ENCODE measurements at regions not wholly inside any gene's neighbourhood (a gene's known extent, or its start where the extent isn't known, plus 50 kb on each side); places are given as distances from the start of the nearest gene placed in this dataset. TPM values are rescaled to one million over a fixed set of nuclear protein-coding genes. Genes with fewer than 3 reads are reported as not detected.

GRCh38 chr12:96141216-96141912, 52.8 kb upstream of the ELK3 start:
- H3K36me3 ChIP-seq (ENCODE audit: control insufficient read depth, insufficient read depth, low read length), result no peaks in the 10 kb centered on the region
- POLR2A ChIA-PET, result no interaction called here
- TF ChIP-seq CTCF (IDR thresholded peaks at IDR 0.05; ENCODE audit: insufficient read depth, low read depth, low read length), result no peak
- DNase-seq (ENCODE audit: low read depth), result no peak
- H3K27me3 ChIP-seq (ENCODE audit: control insufficient read depth, insufficient read depth, low read length), result no peaks in the 10 kb centered on the region
- CTCF ChIA-PET, result no interaction called here
- H3K4me3 ChIP-seq (ENCODE audit: low read depth, low read length), result no peak overlapping the region

GRCh38 chr12:96143392-96143791, 50.8 kb upstream of the ELK3 start:
- no peak for TF ChIP-seq CTCF (IDR thresholded peaks at IDR 0.05; ENCODE audit: insufficient read depth, low read depth, low read length)
- Histone ChIP-seq H3K27me3 (ENCODE audit: control insufficient read depth, insufficient read depth, low read length) (no peaks in the 10 kb centered on the region), H3K4me3 (ENCODE audit: low read depth, low read length) (no peak overlapping the region), H3K36me3 (ENCODE audit: control insufficient read depth, insufficient read depth, low read length) (no peaks in the 10 kb centered on the region)
- POLR2A ChIA-PET, result no interaction called here
- CTCF ChIA-PET, result no interaction called here
- DNase-seq (ENCODE audit: low read depth), result no peak

GRCh38 chr12:96143827-96144565, 50.2 kb upstream of the ELK3 start:
- no peak for DNase-seq (ENCODE audit: low read depth)
- ChIA-PET CTCF (no interaction called here), POLR2A (no interaction called here)
- TF ChIP-seq CTCF (IDR thresholded peaks at IDR 0.05; ENCODE audit: insufficient read depth, low read depth, low read length), result no peak
- no peaks in the 10 kb centered on the region for H3K36me3 ChIP-seq (ENCODE audit: control insufficient read depth, insufficient read depth, low read length)
- H3K4me3 ChIP-seq (ENCODE audit: low read depth, low read length), result no peak overlapping the region
- no peaks in the 10 kb centered on the region for H3K27me3 ChIP-seq (ENCODE audit: control insufficient read depth, insufficient read depth, low read length)

Small RNA genes lying in the stretch of these regions (small RNA-seq; reads per million reads assigned to genes)
- not detected for gene RN7SL88P (ENCODE audit: insufficient read length, low read depth, low replicate concordance)
